ENCODE measurements at regions not wholly inside any gene's neighbourhood (a gene's known extent, or its start where the extent isn't known, plus 50 kb on each side); places are given as distances from the start of the nearest gene placed in this dataset.
A peak's percentile ranks its signal among the peaks of the same experiment; 100 is the strongest.

DNA sequence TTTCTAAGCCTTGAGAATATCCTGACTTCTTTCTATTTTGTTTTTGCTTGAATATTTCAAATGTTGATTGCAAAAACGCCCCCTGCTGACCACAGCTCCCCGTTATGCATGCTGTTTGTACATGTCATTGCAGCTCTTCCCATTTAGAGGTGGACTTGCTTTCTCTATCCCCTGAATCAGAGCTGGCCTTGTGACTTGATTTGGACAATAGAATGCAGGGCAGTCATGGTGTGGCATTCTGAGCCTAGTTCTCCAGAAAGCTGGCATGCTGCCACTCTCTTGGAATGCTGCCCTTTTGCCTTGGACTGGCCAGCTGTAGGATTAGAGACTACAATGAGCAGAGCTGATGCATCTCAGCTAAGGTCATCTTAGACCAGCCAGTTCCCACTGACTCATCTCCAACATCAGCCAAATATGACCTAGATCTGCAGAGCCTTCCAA is 1561.5 kb downstream of the MRPL39 start:
- peak in 8 of 9 donors; percentile 3 to 43 (median 7) for DNase-seq (ENCODE audit: low read depth in 6 of 9, low spot score in 9 of 9)
- H3K27me3 ChIP-seq (ENCODE audit: control insufficient read depth in 2 of 2, insufficient read depth in 1 of 2, low read length in 1 of 2): no peaks in the 10 kb centered on the region
- no peaks in the 10 kb centered on the region for H3K36me3 ChIP-seq (ENCODE audit: control insufficient read depth in 2 of 2, insufficient read depth in 2 of 2, low read length in 1 of 2)
- H3K4me1 ChIP-seq (ENCODE audit: control insufficient read depth in 2 of 2, insufficient read depth in 2 of 2, low read length in 2 of 2): no peaks in the 10 kb centered on the region
- H3K4me3 ChIP-seq (ENCODE audit: low read length in 2 of 2): no peak overlapping the region
- no peak overlapping the region for H3K27ac ChIP-seq (ENCODE audit: low read depth in 1 of 2, low read length in 1 of 2)
- WGBS: 11% methylated on average over 2 of the region's 2 CpGs
- H3K9me3 ChIP-seq (ENCODE audit: control insufficient read depth in 2 of 2, insufficient read depth in 1 of 2, low read length in 1 of 2): no peaks in the 10 kb centered on the region

- Histone ChIP-seq H3K27me3 (ENCODE audit: control insufficient read depth in 2 of 2, insufficient read depth in 1 of 2, low read length in 1 of 2) (no peaks in the 10 kb centered on the region), H3K9me3 (ENCODE audit: control insufficient read depth in 2 of 2, insufficient read depth in 1 of 2, low read length in 1 of 2) (no peaks in the 10 kb centered on the region), H3K4me1 (ENCODE audit: control insufficient read depth in 2 of 2, insufficient read depth in 2 of 2, low read length in 2 of 2) (no peaks in the 10 kb centered on the region), H3K36me3 (ENCODE audit: control insufficient read depth in 2 of 2, insufficient read depth in 2 of 2, low read length in 1 of 2) (no peaks in the 10 kb centered on the region), H3K27ac (ENCODE audit: low read depth in 1 of 2, low read length in 1 of 2) (no peak overlapping the region), H3K4me3 (ENCODE audit: low read length in 2 of 2) (no peak overlapping the region)
- WGBS: 88% methylated on average over 4 of the region's 4 CpGs
- no peak for DNase-seq (ENCODE audit: low read depth in 6 of 9, low spot score in 9 of 9)
Measured at GRCh38 chr21:24045373-24045772, 1561.9 kb downstream of the MRPL39 start.

DNA sequence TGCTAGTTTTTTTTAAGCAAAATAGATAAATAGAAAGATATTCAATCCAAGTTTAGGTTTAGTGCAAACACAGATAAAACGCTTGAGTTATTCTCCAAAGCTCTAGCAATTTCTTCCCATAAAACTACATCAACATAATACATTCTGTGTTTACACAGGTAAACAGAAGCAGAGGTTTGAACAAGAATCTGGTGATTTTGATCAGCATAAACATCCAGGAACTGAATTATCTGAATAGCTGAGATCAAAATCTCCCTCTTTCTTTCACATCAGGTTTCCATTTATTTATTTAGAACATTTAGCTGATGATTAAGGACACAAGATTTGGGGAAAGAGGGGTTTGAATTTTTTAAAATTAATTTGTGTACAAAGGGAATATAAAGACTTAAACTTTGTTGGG is 1564.6 kb downstream of the MRPL39 start:
- Histone ChIP-seq H3K36me3 (ENCODE audit: control insufficient read depth in 2 of 2, insufficient read depth in 2 of 2, low read length in 1 of 2) (no peaks in the 10 kb centered on the region), H3K4me1 (ENCODE audit: control insufficient read depth in 2 of 2, insufficient read depth in 2 of 2, low read length in 2 of 2) (no peaks in the 10 kb centered on the region), H3K9me3 (ENCODE audit: control insufficient read depth in 2 of 2, insufficient read depth in 1 of 2, low read length in 1 of 2) (no peaks in the 10 kb centered on the region), H3K4me3 (ENCODE audit: low read length in 2 of 2) (no peak overlapping the region), H3K27ac (ENCODE audit: low read depth in 1 of 2, low read length in 1 of 2) (no peak overlapping the region), H3K27me3 (ENCODE audit: control insufficient read depth in 2 of 2, insufficient read depth in 1 of 2, low read length in 1 of 2) (no peaks in the 10 kb centered on the region)
- 96% methylated on average over 1 of the region's 1 CpG for WGBS
- DNase-seq (ENCODE audit: low read depth in 6 of 9, low spot score in 9 of 9): no peak

- Histone ChIP-seq H3K27ac (ENCODE audit: low read depth in 1 of 2, low read length in 1 of 2) (no peak overlapping the region), H3K4me3 (ENCODE audit: low read length in 2 of 2) (no peak overlapping the region), H3K36me3 (ENCODE audit: control insufficient read depth in 2 of 2, insufficient read depth in 2 of 2, low read length in 1 of 2) (no peaks in the 10 kb centered on the region), H3K9me3 (ENCODE audit: control insufficient read depth in 2 of 2, insufficient read depth in 1 of 2, low read length in 1 of 2) (no peaks in the 10 kb centered on the region), H3K4me1 (ENCODE audit: control insufficient read depth in 2 of 2, insufficient read depth in 2 of 2, low read length in 2 of 2) (no peaks in the 10 kb centered on the region), H3K27me3 (ENCODE audit: control insufficient read depth in 2 of 2, insufficient read depth in 1 of 2, low read length in 1 of 2) (no peaks in the 10 kb centered on the region)
- WGBS: 68% methylated on average over 2 of the region's 2 CpGs
- no peak for DNase-seq (ENCODE audit: low read depth in 6 of 9, low spot score in 9 of 9)
Measured at GRCh38 chr21:24032709-24033232, 1574.5 kb downstream of the MRPL39 start.

- no peak for DNase-seq (ENCODE audit: low read depth in 6 of 9, low spot score in 9 of 9)
- WGBS: 46% methylated on average over 4 of the region's 4 CpGs
Measured at GRCh38 chr21:24027396-24027795, 1579.9 kb downstream of the MRPL39 start.

DNA sequence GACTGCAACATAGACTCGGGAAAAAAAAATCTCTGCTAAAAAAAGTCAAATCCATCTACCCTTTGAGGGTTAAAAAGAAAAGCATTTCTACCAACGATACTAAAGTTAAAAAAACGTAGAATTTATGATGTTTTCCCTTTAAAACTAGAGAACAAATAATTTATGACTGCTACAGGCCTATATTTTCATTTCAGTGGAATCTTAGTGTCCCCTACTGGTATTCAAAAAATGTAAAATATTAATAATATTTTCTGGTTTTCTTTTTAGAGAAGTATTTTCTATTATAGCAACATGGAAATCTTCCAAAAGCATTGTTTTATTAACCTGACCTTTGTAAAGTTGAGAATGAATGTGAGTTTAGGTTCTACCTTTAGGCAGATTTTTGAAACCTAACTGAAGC is 1582.2 kb downstream of the MRPL39 start:
- 32% methylated on average over 3 of the region's 3 CpGs for WGBS

More at GRCh38 chr21:24027396-24027795, 1579.9 kb downstream of the MRPL39 start:
- no peak overlapping the region for H3K4me3 ChIP-seq (ENCODE audit: low read length in 2 of 2)
- H3K4me1 ChIP-seq (ENCODE audit: control insufficient read depth in 2 of 2, insufficient read depth in 2 of 2, low read length in 2 of 2): no peaks in the 10 kb centered on the region
- H3K36me3 ChIP-seq (ENCODE audit: control insufficient read depth in 2 of 2, insufficient read depth in 2 of 2, low read length in 1 of 2): no peaks in the 10 kb centered on the region
- no peaks in the 10 kb centered on the region for H3K9me3 ChIP-seq (ENCODE audit: control insufficient read depth in 2 of 2, insufficient read depth in 1 of 2, low read length in 1 of 2)
- H3K27ac ChIP-seq (ENCODE audit: low read depth in 1 of 2, low read length in 1 of 2): no peak overlapping the region
- H3K27me3 ChIP-seq (ENCODE audit: control insufficient read depth in 2 of 2, insufficient read depth in 1 of 2, low read length in 1 of 2): no peaks in the 10 kb centered on the region

GRCh38 chr21:24023936-24024335 is 1583.3 kb downstream of the MRPL39 start:
- no peak overlapping the region for H3K4me3 ChIP-seq (ENCODE audit: low read length in 2 of 2)
- 98% methylated on average over 1 of the region's 1 CpG for WGBS
- no peak for DNase-seq (ENCODE audit: low read depth in 6 of 9, low spot score in 9 of 9)

More for the DNA sequence above, 1582.2 kb downstream of the MRPL39 start:
- Histone ChIP-seq H3K9me3 (ENCODE audit: control insufficient read depth in 2 of 2, insufficient read depth in 1 of 2, low read length in 1 of 2) (peaks cover 0 to 4% of the 10 kb centered on the region in 2 donors), H3K4me1 (ENCODE audit: control insufficient read depth in 2 of 2, insufficient read depth in 2 of 2, low read length in 2 of 2) (no peaks in the 10 kb centered on the region), H3K27me3 (ENCODE audit: control insufficient read depth in 2 of 2, insufficient read depth in 1 of 2, low read length in 1 of 2) (no peaks in the 10 kb centered on the region), H3K27ac (ENCODE audit: low read depth in 1 of 2, low read length in 1 of 2) (no peak overlapping the region), H3K36me3 (ENCODE audit: control insufficient read depth in 2 of 2, insufficient read depth in 2 of 2, low read length in 1 of 2) (no peaks in the 10 kb centered on the region), H3K4me3 (ENCODE audit: low read length in 2 of 2) (no peak overlapping the region)
- DNase-seq (ENCODE audit: low read depth in 6 of 9, low spot score in 9 of 9): no peak

GRCh38 chr21:24023402-24023801 is 1583.9 kb downstream of the MRPL39 start:
- no peak overlapping the region for H3K4me3 ChIP-seq (ENCODE audit: low read length in 2 of 2)
- no peak for DNase-seq (ENCODE audit: low read depth in 6 of 9, low spot score in 9 of 9)
- H3K27ac ChIP-seq (ENCODE audit: low read depth in 1 of 2, low read length in 1 of 2): no peak overlapping the region
- no peaks in the 10 kb centered on the region for H3K27me3 ChIP-seq (ENCODE audit: control insufficient read depth in 2 of 2, insufficient read depth in 1 of 2, low read length in 1 of 2)
- 68% methylated on average over 3 of the region's 3 CpGs for WGBS
- H3K9me3 ChIP-seq (ENCODE audit: control insufficient read depth in 2 of 2, insufficient read depth in 1 of 2, low read length in 1 of 2): peaks cover 0 to 7% of the 10 kb centered on the region in 2 donors
- H3K4me1 ChIP-seq (ENCODE audit: control insufficient read depth in 2 of 2, insufficient read depth in 2 of 2, low read length in 2 of 2): no peaks in the 10 kb centered on the region
- H3K36me3 ChIP-seq (ENCODE audit: control insufficient read depth in 2 of 2, insufficient read depth in 2 of 2, low read length in 1 of 2): no peaks in the 10 kb centered on the region

More at GRCh38 chr21:24023936-24024335, 1583.3 kb downstream of the MRPL39 start:
- Histone ChIP-seq H3K36me3 (ENCODE audit: control insufficient read depth in 2 of 2, insufficient read depth in 2 of 2, low read length in 1 of 2) (no peaks in the 10 kb centered on the region), H3K27ac (ENCODE audit: low read depth in 1 of 2, low read length in 1 of 2) (no peak overlapping the region), H3K27me3 (ENCODE audit: control insufficient read depth in 2 of 2, insufficient read depth in 1 of 2, low read length in 1 of 2) (no peaks in the 10 kb centered on the region), H3K9me3 (ENCODE audit: control insufficient read depth in 2 of 2, insufficient read depth in 1 of 2, low read length in 1 of 2) (peaks cover 0 to 7% of the 10 kb centered on the region in 2 donors), H3K4me1 (ENCODE audit: control insufficient read depth in 2 of 2, insufficient read depth in 2 of 2, low read length in 2 of 2) (no peaks in the 10 kb centered on the region)

DNA sequence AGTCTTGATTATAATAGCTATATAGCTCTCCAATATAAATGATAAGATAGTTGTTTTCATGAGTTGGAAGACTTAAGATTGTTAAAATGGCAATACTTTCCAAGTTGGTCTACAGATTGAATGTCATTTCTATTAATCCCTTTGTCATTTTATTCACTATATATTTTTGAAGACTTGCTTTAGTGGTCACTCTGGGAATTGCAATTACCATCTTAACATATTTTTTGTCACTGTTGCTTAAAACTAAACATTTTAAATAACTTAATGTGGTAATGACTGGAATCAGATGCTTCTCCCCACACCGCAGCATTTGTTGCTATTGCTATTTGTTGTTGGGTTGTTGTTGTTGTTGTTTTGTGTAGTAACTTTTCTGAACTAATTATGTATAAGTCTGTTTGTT is 1592.9 kb downstream of the MRPL39 start:
- Histone ChIP-seq H3K9me3 (ENCODE audit: control insufficient read depth in 2 of 2, insufficient read depth in 1 of 2, low read length in 1 of 2) (no peaks in the 10 kb centered on the region), H3K4me3 (ENCODE audit: low read length in 2 of 2) (no peak overlapping the region), H3K4me1 (ENCODE audit: control insufficient read depth in 2 of 2, insufficient read depth in 2 of 2, low read length in 2 of 2) (no peaks in the 10 kb centered on the region), H3K36me3 (ENCODE audit: control insufficient read depth in 2 of 2, insufficient read depth in 2 of 2, low read length in 1 of 2) (no peaks in the 10 kb centered on the region), H3K27me3 (ENCODE audit: control insufficient read depth in 2 of 2, insufficient read depth in 1 of 2, low read length in 1 of 2) (no peaks in the 10 kb centered on the region), H3K27ac (ENCODE audit: low read depth in 1 of 2, low read length in 1 of 2) (no peak overlapping the region)
- 97% methylated on average over 1 of the region's 1 CpG for WGBS
- DNase-seq (ENCODE audit: low read depth in 6 of 9, low spot score in 9 of 9): no peak
